ENCODE measurements at regions not wholly inside any gene's neighbourhood (a gene's known extent, or its start where the extent isn't known, plus 50 kb on each side); places are given as distances from the start of the nearest gene placed in this dataset.
"Not testable (repeated sequence)": the region's sequence is repeated elsewhere in the genome, so short reads cannot be mapped to it uniquely, and the experiment has no call there.

DNA sequence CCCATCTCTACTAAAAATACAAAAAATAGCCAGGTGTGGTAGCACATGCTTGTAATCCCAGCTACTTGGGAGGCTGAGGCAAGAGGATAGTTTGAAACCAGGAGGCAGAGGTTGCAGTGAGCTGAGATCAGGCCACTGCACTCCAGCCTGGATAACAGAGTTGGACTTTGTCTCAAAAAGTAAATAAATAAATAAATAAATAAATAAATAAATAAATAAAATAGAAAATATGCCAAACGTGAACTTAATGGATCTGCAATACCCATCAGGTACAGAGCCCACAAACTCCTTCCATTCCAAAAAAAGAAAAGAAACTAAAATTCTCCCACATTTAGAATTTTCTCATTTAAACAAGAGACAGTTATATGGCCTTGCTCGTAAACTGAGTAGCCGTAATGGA lies 702.7 kb downstream of the CDH18 start:
- H3K4me1 ChIP-seq = no peaks in the 10 kb centered on the region
- H3K9me3 ChIP-seq = peaks cover 0 to 7% (median 0%) of the 10 kb centered on the region in 4 donors
- no peak for TF ChIP-seq POLR2A (IDR thresholded peaks at IDR 0.05)
- TF ChIP-seq, protein P1, sequence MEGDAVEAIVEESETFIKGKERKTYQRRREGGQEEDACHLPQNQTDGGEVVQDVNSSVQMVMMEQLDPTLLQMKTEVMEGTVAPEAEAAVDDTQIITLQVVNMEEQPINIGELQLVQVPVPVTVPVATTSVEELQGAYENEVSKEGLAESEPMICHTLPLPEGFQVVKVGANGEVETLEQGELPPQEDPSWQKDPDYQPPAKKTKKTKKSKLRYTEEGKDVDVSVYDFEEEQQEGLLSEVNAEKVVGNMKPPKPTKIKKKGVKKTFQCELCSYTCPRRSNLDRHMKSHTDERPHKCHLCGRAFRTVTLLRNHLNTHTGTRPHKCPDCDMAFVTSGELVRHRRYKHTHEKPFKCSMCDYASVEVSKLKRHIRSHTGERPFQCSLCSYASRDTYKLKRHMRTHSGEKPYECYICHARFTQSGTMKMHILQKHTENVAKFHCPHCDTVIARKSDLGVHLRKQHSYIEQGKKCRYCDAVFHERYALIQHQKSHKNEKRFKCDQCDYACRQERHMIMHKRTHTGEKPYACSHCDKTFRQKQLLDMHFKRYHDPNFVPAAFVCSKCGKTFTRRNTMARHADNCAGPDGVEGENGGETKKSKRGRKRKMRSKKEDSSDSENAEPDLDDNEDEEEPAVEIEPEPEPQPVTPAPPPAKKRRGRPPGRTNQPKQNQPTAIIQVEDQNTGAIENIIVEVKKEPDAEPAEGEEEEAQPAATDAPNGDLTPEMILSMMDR (IDR thresholded peaks at IDR 0.05) = no peak
- H3K4me3 ChIP-seq = no peak overlapping the region
- H3K36me3 ChIP-seq = no peaks in the 10 kb centered on the region
- no peaks in the 10 kb centered on the region for H3K27me3 ChIP-seq
- H3K27ac ChIP-seq = no peak overlapping the region
- DNase-seq = no peak

DNA sequence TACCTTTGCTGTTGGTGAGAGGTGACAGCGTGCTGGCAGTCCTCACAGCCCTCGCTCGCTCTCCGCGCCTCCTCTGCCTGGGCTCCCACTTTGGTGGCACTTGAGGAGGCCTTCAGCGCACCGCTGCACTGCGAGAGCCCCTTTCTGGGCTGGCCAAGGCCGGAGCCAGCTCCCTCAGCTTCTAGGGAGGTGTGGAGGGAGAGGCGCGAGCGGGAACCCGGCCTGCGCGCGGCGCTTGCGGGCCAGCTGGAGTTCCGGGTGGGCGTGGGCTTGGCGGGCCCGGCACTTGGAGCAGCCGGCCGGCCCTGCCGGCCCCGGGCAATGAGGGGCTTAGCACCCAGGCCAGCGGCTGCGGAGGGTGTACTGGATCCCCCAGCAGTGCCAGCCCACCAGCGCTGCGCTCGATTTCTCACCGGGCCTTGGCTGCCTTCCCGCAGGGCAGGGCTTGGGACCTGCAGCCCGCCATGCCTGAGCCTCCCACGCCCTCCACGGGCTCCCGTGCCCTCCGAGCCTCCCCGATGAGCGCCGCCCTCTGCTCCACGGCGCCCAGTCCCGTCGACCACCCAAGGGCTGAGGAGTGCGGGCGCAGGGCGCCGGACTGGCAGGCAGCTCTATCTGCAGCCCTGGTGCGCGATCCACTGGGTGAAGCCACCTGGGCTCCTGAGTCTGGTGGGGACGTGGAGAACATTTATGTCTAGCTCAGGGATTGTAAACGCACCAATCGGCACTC lies 700.3 kb downstream of the CDH18 start:
- not testable (repeated sequence) for H3K36me3 ChIP-seq, H3K27ac ChIP-seq, H3K27me3 ChIP-seq, DNase-seq, H3K4me1 ChIP-seq, H3K9me3 ChIP-seq, H3K4me3 ChIP-seq

DNA sequence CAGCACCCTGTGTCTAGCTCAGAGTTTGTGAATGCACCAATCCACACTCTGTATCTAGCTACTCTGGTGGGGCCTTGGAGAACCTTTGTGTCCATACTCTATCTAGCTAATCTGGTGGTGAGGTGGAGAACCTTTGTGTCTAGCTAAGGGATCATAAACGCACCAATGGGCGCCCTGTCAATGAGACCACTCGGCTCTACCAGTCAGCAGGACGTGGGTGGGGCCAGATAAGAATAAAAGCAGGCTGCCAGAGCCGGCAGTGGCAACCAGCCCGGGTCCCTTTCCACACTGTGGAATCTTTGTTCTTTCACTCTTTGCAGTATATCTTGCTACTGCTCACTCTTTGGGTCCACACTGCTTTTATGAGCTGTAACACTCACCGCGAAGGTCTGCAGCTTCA lies 699.7 kb downstream of the CDH18 start:
- not testable (repeated sequence) for H3K4me1 ChIP-seq, DNase-seq, H3K27ac ChIP-seq, H3K36me3 ChIP-seq, H3K9me3 ChIP-seq, H3K27me3 ChIP-seq, H3K4me3 ChIP-seq

DNA sequence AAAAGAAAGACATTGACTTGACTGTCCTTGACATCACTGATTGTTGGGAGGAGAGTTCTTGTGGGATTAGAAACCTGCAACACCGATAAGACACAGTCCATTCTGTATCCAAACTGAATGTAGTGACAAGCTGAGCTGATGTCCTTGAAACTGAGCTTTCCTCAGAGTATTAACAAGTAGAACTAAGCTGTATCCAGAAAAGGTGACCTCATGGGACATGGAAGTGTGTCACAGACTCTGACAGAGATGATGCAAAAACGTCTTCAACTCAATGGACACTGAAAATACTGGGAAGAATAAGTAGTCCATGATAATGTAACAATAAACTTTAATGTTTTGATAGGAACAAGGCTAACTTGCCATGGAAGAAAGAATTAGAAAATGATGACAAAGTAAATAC lies 690.1 kb downstream of the CDH18 start:
- DNase-seq = no peak
- Histone ChIP-seq H3K4me3 (no peak overlapping the region), H3K27me3 (no peaks in the 10 kb centered on the region), H3K9me3 (no peaks in the 10 kb centered on the region), H3K36me3 (no peaks in the 10 kb centered on the region), H3K4me1 (no peaks in the 10 kb centered on the region), H3K27ac (no peak overlapping the region)
- TF ChIP-seq, protein P1 (IDR thresholded peaks at IDR 0.05) = no peak
- no peak for TF ChIP-seq POLR2A (IDR thresholded peaks at IDR 0.05)

DNA sequence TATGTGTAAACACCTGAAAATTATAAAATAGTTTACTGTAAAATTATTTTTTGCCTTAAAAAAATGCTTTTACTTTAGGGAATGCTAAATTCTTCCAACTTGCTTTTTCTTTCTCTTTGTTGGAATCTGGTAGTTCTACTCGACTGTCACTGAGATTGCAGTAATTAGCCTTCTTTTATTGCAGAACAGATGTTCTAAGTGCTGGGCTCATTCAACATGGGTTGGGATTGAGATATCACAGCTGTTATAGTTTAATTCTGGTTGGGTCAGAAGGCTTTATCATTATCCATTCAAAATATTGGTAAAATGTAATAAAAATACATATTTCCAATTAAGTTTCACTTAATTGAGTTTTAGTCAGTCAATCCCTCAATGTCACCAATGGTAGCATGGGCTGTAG lies 686.7 kb downstream of the CDH18 start:
- no peak overlapping the region for H3K27ac ChIP-seq
- no peak overlapping the region for H3K4me3 ChIP-seq
- peaks cover 0 to 4% (median 0%) of the 10 kb centered on the region in 4 donors for H3K9me3 ChIP-seq
- no peaks in the 10 kb centered on the region for H3K27me3 ChIP-seq
- no peaks in the 10 kb centered on the region for H3K4me1 ChIP-seq
- DNase-seq = no peak
- H3K36me3 ChIP-seq = no peaks in the 10 kb centered on the region
- TF ChIP-seq POLR2A (IDR thresholded peaks at IDR 0.05) = no peak
- TF ChIP-seq, protein P1 (IDR thresholded peaks at IDR 0.05) = no peak

DNA sequence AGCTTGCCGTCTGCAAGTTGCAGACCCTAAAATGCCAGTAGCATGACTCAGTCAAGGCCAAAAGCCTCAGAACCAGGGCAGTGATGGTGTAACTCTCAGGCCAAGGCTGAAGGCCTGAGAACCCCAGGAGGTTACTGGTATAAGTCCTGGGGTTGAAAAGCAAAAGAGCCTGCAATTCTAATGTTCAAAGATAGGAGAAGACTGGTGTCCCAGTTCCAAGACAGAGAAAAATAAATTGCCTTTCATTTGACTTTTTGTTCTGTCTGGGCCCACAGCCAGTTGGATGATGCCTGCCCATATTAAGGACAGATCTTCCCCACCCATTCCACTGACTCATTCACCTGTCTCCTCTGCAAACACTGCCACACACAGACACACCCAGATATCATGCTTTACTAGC lies 673.2 kb downstream of the CDH18 start:
- no peaks in the 10 kb centered on the region for H3K4me1 ChIP-seq
- H3K27me3 ChIP-seq = no peaks in the 10 kb centered on the region
- DNase-seq = no peak

More for the DNA sequence above, 673.2 kb downstream of the CDH18 start:
- no peaks in the 10 kb centered on the region for H3K36me3 ChIP-seq
- no peak overlapping the region for H3K4me3 ChIP-seq
- no peak for TF ChIP-seq POLR2A (IDR thresholded peaks at IDR 0.05)
- TF ChIP-seq, protein P1 (IDR thresholded peaks at IDR 0.05) = no peak
- H3K9me3 ChIP-seq = peaks cover 0 to 3% (median 0%) of the 10 kb centered on the region in 4 donors
- H3K27ac ChIP-seq = no peak overlapping the region

All from Peyer's patch (tissue), 4 donors.